GM12801 (cell line): ENCODE measurements at regions not wholly inside any gene's neighbourhood (a gene's known extent, or its start where the extent isn't known, plus 50 kb on each side); places are given as distances from the start of the nearest gene placed in this dataset.

Experiments
- CTCF ChIP-seq: IDR thresholded peaks from one replicate; pipeline ENCODE4 v1.5.1; 2011; ENCODE audit warnings: control low read depth; ENCODE audit not compliant: insufficient read length; ENCODE audit errors: extremely low read depth

- no peak for TF ChIP-seq CTCF
These were observed 706.6 kb upstream of the ACO1 start for GRCh38 chr9:31677877-31678276.

- no peak for TF ChIP-seq CTCF
These were observed 701.3 kb upstream of the ACO1 start for GRCh38 chr9:31683116-31683515.

GRCh38 chr9:31697956-31698355 is 686.5 kb upstream of the ACO1 start:
- no peak for TF ChIP-seq CTCF

- TF ChIP-seq CTCF = no peak
These were observed 684.6 kb upstream of the ACO1 start for GRCh38 chr9:31699836-31700235.

GRCh38 chr9:31700252-31701045 is 684.0 kb upstream of the ACO1 start:
- no peak for TF ChIP-seq CTCF

- no peak for TF ChIP-seq CTCF
These were observed 681.5 kb upstream of the ACO1 start for GRCh38 chr9:31702957-31703356.

- TF ChIP-seq CTCF = no peak
These were observed 669.2 kb upstream of the ACO1 start for GRCh38 chr9:31715250-31715649.
